ENCODE measurements at regions not wholly inside any gene's neighbourhood (a gene's known extent, or its start where the extent isn't known, plus 50 kb on each side); places are given as distances from the start of the nearest gene placed in this dataset.

DNA sequence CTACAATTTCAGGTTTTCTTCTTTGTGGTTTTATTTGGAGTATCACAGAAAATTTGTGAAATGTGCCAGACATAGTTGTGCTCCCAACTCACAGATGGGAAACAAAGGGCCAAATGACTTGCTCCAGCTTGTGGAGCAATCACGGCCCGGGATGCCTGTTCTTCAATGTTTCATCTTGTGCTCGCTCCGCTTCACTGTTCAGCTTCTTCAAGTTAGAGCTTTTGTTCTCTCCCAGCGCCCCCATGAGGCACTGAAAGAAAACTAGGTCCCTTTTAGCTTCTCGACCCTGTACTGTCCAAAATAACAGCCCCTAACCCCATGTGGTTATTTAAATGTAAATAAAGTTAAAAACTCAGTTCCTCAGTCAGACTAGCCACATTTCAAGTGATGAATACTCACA is 187.9 kb upstream of the STXBP6 start:
- no peak for TF ChIP-seq POLR2A (IDR thresholded peaks at IDR 0.05)
- TF ChIP-seq, protein P1, sequence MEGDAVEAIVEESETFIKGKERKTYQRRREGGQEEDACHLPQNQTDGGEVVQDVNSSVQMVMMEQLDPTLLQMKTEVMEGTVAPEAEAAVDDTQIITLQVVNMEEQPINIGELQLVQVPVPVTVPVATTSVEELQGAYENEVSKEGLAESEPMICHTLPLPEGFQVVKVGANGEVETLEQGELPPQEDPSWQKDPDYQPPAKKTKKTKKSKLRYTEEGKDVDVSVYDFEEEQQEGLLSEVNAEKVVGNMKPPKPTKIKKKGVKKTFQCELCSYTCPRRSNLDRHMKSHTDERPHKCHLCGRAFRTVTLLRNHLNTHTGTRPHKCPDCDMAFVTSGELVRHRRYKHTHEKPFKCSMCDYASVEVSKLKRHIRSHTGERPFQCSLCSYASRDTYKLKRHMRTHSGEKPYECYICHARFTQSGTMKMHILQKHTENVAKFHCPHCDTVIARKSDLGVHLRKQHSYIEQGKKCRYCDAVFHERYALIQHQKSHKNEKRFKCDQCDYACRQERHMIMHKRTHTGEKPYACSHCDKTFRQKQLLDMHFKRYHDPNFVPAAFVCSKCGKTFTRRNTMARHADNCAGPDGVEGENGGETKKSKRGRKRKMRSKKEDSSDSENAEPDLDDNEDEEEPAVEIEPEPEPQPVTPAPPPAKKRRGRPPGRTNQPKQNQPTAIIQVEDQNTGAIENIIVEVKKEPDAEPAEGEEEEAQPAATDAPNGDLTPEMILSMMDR (IDR thresholded peaks at IDR 0.05): no peak
- no peak for TF ChIP-seq EP300 (IDR thresholded peaks at IDR 0.05)

All from tibial nerve (tissue), 4 donors.